GM23248 (cell line): ENCODE measurements at regions not wholly inside any gene's neighbourhood (a gene's known extent, or its start where the extent isn't known, plus 50 kb on each side); places are given as distances from the start of the nearest gene placed in this dataset.

ENCODE experiments used
- DNase-seq: peaks from one replicate; pipeline ENCODE4 v3.0.0-alpha.2; 2015
- H2AFZ ChIP-seq: fragments of 200-600 bp; sonication (generic); 2 replicates; pipeline ENCODE4 v1.6.1; 2016; ENCODE audit warnings: antibody characterized with exemption
- H3F3A ChIP-seq: fragments of 200-600 bp; sonication (generic); 2 replicates; pipeline ENCODE4 v1.6.1; 2016; ENCODE audit warnings: mild to moderate bottlenecking, antibody characterized with exemption, mixed run types; ENCODE audit not compliant: insufficient read depth
- H3K27ac ChIP-seq: fragments of 200-600 bp; sonication (generic); 2 replicates; pipeline ENCODE4 v1.5.1; 2016; ENCODE audit warnings: mild to moderate bottlenecking
- H3K27me3 ChIP-seq: fragments of 200-600 bp; sonication (generic); replicated peaks from 2 replicates; pipeline ENCODE4 v1.6.1; 2016; ENCODE audit warnings: mild to moderate bottlenecking; ENCODE audit not compliant: insufficient read depth
- H3K36me3 ChIP-seq: fragments of 200-600 bp; sonication (generic); 2 replicates; pipeline ENCODE4 v1.6.1; 2016; ENCODE audit warnings: low read depth, mild to moderate bottlenecking
- H3K4me1 ChIP-seq: fragments of 200-600 bp; sonication (generic); 2 replicates; pipeline ENCODE4 v1.6.1; 2016; ENCODE audit warnings: mild to moderate bottlenecking; ENCODE audit not compliant: insufficient read depth
- H3K4me2 ChIP-seq: fragments of 200-600 bp; sonication (generic); one replicate; pipeline ENCODE4 v1.6.1; 2016; ENCODE audit warnings: mild to moderate bottlenecking; ENCODE audit not compliant: unreplicated experiment
- H3K4me3 ChIP-seq: fragments of 200-600 bp; sonication (generic); 2 replicates; pipeline ENCODE4 v1.5.1; 2016; ENCODE audit warnings: mild to moderate bottlenecking
- H3K79me2 ChIP-seq: fragments of 200-600 bp; sonication (generic); 2 replicates; pipeline ENCODE4 v1.6.1; 2016; ENCODE audit warnings: mild to moderate bottlenecking; ENCODE audit not compliant: insufficient read depth
- H3K9ac ChIP-seq: fragments of 200-600 bp; sonication (generic); 2 replicates; pipeline ENCODE4 v1.6.1; 2016; ENCODE audit warnings: mild to moderate bottlenecking
- H3K9me2 ChIP-seq: fragments of 200-600 bp; sonication (generic); 2 replicates; pipeline ENCODE4 v1.6.1; 2016; ENCODE audit warnings: mixed run types, mild to moderate bottlenecking, moderate library complexity; ENCODE audit not compliant: insufficient read depth
- H3K9me3 ChIP-seq: fragments of 200-600 bp; sonication (generic); one replicate; pipeline ENCODE4 v1.6.1; 2017; ENCODE audit warnings: low read depth
- H4K20me1 ChIP-seq: fragments of 200-600 bp; sonication (generic); 2 replicates; pipeline ENCODE4 v1.6.0; 2016; ENCODE audit not compliant: insufficient read depth
- EZH2 ChIP-seq: fragments of 200-600 bp; sonication (generic); IDR thresholded peaks from 2 replicates; pipeline ENCODE4 v1.6.1; 2018; ENCODE audit warnings: antibody characterized with exemption, mild to moderate bottlenecking; ENCODE audit not compliant: insufficient read depth, poor library complexity, severe bottlenecking
- EZH2phosphoT487 ChIP-seq: fragments of 200-600 bp; sonication (generic); IDR thresholded peaks from 2 replicates; pipeline ENCODE4 v1.6.1; 2018; ENCODE audit warnings: antibody characterized with exemption, moderate library complexity, mild to moderate bottlenecking, low read depth; ENCODE audit not compliant: insufficient read depth
- WGBS, 2 experiments: methylation state at CpG; one replicate each; pipeline ENCODE4 v1.1.6; 2015 to 2017; ENCODE audit warnings: low lambda C conversion rate in 2 of 2, low coverage in 1 of 2; ENCODE audit errors: missing lambda C conversion rate in 2 of 2; 5-methylcytosine and 5-hydroxymethylcytosine counted together
- in situ Hi-C: fragments of 300-500 bp; cut with MboI; formaldehyde crosslinking; loops from 2 replicates; pipeline ENCODE4 v1.15.0; 2020

DNA sequence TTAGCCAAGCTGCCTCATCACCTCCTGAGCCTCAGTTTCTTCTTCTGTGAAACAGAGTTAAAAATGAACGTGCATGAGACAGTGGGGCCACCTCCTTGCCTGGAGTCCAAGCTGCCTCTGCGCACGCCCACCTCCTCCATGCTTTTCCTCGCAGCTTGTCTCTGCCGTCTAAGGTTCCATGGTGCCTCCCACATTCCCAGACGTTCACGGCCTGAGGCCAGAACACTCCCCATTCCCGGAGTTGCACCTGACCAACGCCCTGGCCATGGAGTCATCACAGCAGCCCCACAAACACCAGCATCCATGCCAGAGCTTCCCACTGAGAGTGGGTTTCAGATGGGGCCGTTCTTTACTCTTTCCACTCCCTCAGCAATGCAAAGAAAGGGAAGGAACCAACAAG, 183.0 kb upstream of the FOXF1 start:
- no peak overlapping the region for H2AFZ ChIP-seq
- H4K20me1 ChIP-seq, result no peaks in the 10 kb centered on the region
- H3K36me3 ChIP-seq, result no peaks in the 10 kb centered on the region
- no peaks in the 10 kb centered on the region for H3K4me1 ChIP-seq
- H3K9ac ChIP-seq, result no peak overlapping the region
- H3K79me2 ChIP-seq, result no peaks in the 10 kb centered on the region
- in situ Hi-C loops, result no loop called here
- TF ChIP-seq EZH2phosphoT487 (no peak), EZH2 (no peak)
- no peak overlapping the region for H3K4me3 ChIP-seq
- H3K9me2 ChIP-seq, result no peaks in the 10 kb centered on the region
- peaks cover 80% of the 10 kb centered on the region for H3K27me3 ChIP-seq
- no peaks in the 10 kb centered on the region for H3F3A ChIP-seq
- no peak overlapping the region for H3K27ac ChIP-seq
- H3K9me3 ChIP-seq, result no peaks in the 10 kb centered on the region
- H3K4me2 ChIP-seq, result no peak overlapping the region
- WGBS, 2 experiments, result 62 to 69% methylated on average over 8 to 10 of the region's 10 CpGs
- DNase-seq, result no peak

DNA sequence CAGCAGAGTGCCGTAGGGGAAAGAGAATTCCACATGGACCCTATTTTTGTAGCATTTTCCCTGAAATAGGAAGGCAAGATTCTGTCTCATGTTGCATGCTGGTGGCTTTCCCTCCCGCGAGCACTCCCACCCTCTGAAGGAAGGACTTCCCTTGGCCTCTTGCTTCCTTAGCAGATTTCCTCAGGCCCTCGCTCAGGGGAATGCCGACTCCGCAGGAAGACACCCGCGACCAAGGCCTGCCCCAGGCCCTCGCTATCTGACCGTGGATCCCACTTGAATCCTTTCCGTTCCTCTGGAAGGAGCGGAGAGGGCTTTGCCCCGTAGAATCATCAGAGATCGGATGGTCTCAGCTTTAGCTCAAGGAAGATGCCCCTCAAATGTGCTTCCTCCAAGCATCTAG, 179.4 kb upstream of the FOXF1 start:
- in situ Hi-C loops, result no loop called here
- Histone ChIP-seq H3K9me2 (no peaks in the 10 kb centered on the region), H3F3A (no peaks in the 10 kb centered on the region), H3K36me3 (no peaks in the 10 kb centered on the region), H2AFZ (no peak overlapping the region), H4K20me1 (no peaks in the 10 kb centered on the region), H3K27ac (no peak overlapping the region), H3K4me1 (no peaks in the 10 kb centered on the region), H3K9ac (no peak overlapping the region), H3K9me3 (no peaks in the 10 kb centered on the region), H3K4me2 (no peak overlapping the region), H3K79me2 (no peaks in the 10 kb centered on the region), H3K4me3 (no peak overlapping the region), H3K27me3 (peaks cover 78% of the 10 kb centered on the region)
- no peak for DNase-seq
- TF ChIP-seq EZH2phosphoT487 (no peak), EZH2 (no peak)
- WGBS, 2 experiments, result 49 to 53% methylated on average over 14 of the region's 14 CpGs

DNA sequence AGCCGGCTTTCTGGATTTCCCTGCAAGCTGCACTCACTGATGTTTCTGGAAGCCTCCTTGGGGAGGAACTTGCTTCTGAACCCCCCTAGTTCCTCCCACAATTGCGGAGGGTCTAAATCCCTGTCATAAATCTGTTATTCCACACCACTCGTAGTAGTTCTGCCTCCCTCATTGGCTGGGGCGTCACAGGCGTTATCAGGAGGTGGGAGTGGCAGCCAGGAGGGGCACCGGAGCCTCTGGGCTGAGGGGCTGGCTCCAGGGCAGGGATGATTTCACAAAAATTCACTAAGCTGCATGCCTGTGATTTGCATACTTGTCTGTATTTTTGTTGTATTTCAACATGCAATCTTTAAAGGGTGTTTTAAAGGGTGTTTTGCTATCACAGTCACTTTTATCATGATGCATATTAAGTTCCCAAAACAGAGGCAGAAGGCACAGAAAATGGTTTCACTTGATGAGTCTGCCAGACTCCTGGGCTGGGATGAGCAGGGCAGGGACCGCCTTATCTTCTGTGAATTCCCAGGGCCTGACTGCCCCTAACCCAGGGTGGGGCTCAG, 176.2 kb upstream of the FOXF1 start:
- TF ChIP-seq EZH2 (no peak), EZH2phosphoT487 (no peak)
- no peak overlapping the region for H3K4me3 ChIP-seq
- in situ Hi-C loops, result no loop called here
- no peak overlapping the region for H3K4me2 ChIP-seq
- H3K9me2 ChIP-seq, result no peaks in the 10 kb centered on the region
- no peaks in the 10 kb centered on the region for H3F3A ChIP-seq
- no peaks in the 10 kb centered on the region for H3K4me1 ChIP-seq
- H2AFZ ChIP-seq, result no peak overlapping the region
- no peaks in the 10 kb centered on the region for H3K9me3 ChIP-seq
- H3K79me2 ChIP-seq, result no peaks in the 10 kb centered on the region
- no peak overlapping the region for H3K9ac ChIP-seq
- H4K20me1 ChIP-seq, result no peaks in the 10 kb centered on the region
- peaks cover 50% of the 10 kb centered on the region for H3K27me3 ChIP-seq
- H3K27ac ChIP-seq, result no peak overlapping the region
- 6 to 10% methylated on average over 7 of the region's 7 CpGs for WGBS, 2 experiments
- H3K36me3 ChIP-seq, result no peaks in the 10 kb centered on the region
- no peak for DNase-seq

DNA sequence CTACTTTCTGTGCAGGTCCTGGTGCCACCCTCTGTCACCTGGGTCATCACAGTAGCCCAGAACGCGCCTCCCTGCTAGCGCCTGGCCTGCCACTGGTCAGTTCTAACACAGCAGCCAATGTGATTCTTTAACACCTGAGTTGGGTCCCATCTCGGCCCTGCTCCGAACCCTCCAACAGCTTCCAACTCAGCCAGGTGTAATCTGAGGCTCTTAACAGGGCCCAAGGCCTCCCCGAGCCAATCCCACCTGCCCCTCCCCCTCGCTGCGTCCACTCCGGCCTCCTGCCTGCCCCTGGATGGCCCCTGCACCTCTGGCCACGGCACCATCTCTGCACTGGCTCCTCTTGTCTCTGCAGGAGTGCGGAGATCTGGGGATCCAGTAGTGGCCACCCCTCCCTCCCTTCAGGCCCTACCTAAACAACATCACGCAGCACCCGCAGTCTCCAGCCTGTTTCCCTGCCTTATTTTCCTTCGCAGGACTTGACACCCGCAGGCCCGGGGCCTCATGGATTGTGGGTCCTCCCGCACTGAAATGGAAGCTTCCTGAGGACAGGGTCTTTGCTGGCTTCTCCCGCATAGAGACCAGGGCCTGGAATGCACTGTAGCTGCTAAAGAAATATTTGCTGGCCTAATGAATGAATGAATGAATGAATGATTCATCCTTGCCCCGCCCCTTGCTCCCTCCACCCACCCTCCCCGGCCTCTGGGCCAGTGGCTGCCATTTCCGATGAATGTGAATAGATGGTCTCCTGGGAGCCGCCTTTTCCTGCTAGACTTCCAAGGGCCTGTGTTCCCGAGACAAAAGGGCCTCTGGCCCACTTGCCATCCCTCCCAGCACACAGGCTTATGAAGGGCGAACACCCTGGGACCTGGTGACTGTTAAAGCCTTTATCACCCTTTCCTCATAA, 174.8 kb upstream of the FOXF1 start:
- no peak overlapping the region for H2AFZ ChIP-seq
- no peaks in the 10 kb centered on the region for H3F3A ChIP-seq
- H3K4me2 ChIP-seq, result no peak overlapping the region
- H3K4me3 ChIP-seq, result no peak overlapping the region
- no peaks in the 10 kb centered on the region for H3K79me2 ChIP-seq
- H3K27ac ChIP-seq, result no peak overlapping the region
- H3K27me3 ChIP-seq, result peaks cover 38% of the 10 kb centered on the region
- no peaks in the 10 kb centered on the region for H3K4me1 ChIP-seq
- in situ Hi-C loops, result no loop called here
- DNase-seq, result no peak
- H3K9me3 ChIP-seq, result no peaks in the 10 kb centered on the region
- no peak overlapping the region for H3K9ac ChIP-seq
- no peaks in the 10 kb centered on the region for H4K20me1 ChIP-seq
- no peaks in the 10 kb centered on the region for H3K9me2 ChIP-seq
- WGBS, 2 experiments, result 84% methylated on average over 23 of the region's 24 CpGs
- TF ChIP-seq EZH2phosphoT487, result no peak
- TF ChIP-seq EZH2, result no peak
- no peaks in the 10 kb centered on the region for H3K36me3 ChIP-seq
